Heart right ventricle (tissue), 16 donors: ENCODE measurements at regions not wholly inside any gene's neighbourhood (a gene's known extent, or its start where the extent isn't known, plus 50 kb on each side); places are given as distances from the start of the nearest gene placed in this dataset.

Experiments used
- ATAC-seq, 8 donors: fragments of 200-7000 bp; cut with Tn5 transposase; one replicate each; pipeline ENCODE4 v1.9.1; 2020; ENCODE audit warnings: mild to moderate bottlenecking in 8 of 8, moderate library complexity in 8 of 8, moderate number of reproducible peaks in 1 of 8
- DNase-seq, 2 donors: peaks; one replicate each; pipeline ENCODE4 v3.0.0-alpha.2; 2020
- H3K27ac ChIP-seq, 10 donors: fragments of 200-600 bp; sonication (generic) in 2 of 10; one replicate each; pipeline versions ENCODE4 v1.5.0 to v1.8.0; 2020 to 2022; ENCODE audit warnings: mild to moderate bottlenecking in 3 of 10
- H3K27me3 ChIP-seq, 7 donors: fragments of 200-600 bp; one replicate each; pipeline ENCODE4 v1.8.0; 2021 to 2022; ENCODE audit warnings: mild to moderate bottlenecking in 2 of 7
- H3K36me3 ChIP-seq, 9 donors: fragments of 200-600 bp; sonication (generic) in 1 of 9; one replicate each; pipeline versions ENCODE4 v1.5.0 to v1.8.0; 2020 to 2022; ENCODE audit warnings: mild to moderate bottlenecking in 2 of 9
- H3K4me1 ChIP-seq, 9 donors: fragments of 200-600 bp; sonication (generic) in 1 of 9; one replicate each; pipeline versions ENCODE4 v1.5.0 to v1.8.0; 2020 to 2022; ENCODE audit warnings: mild to moderate bottlenecking in 4 of 9
- H3K4me3 ChIP-seq, 10 donors: fragments of 200-600 bp; sonication (generic) in 2 of 10; one replicate each; pipeline versions ENCODE4 v1.5.0 to v1.8.0; 2020 to 2022; ENCODE audit warnings: mild to moderate bottlenecking in 7 of 10, moderate library complexity in 2 of 10
- H3K9me3 ChIP-seq, 11 donors: fragments of 200-600 bp in 10 of 11; sonication (generic) in 2 of 11; one replicate each; pipeline versions ENCODE4 v1.5.0 to v1.8.0; 2013 to 2022; ENCODE audit warnings: mild to moderate bottlenecking in 2 of 11, control low read depth in 1 of 11, moderate library complexity in 1 of 11
- WGBS, 2 donors: extraction: QIAGEN DNeasy Blood & Tissue Kit; methylation state at CpG; one replicate each; pipeline ENCODE4 v1.1.7; 2013; ENCODE audit warnings: inconsistent platforms in 1 of 2; 5-methylcytosine and 5-hydroxymethylcytosine counted together
- intact Hi-C, 10 donors: fragments of 100-400 bp; cut with DNase I; formaldehyde crosslinking; loops; one replicate each; pipeline versions ENCODE4 v1.11.1 to v1.14.2; 2022
- TF ChIP-seq, protein P1 (sequence below), 9 donors: fragments of 200-600 bp; sonication (generic) in 2 of 9; IDR thresholded peaks; one replicate each; pipeline versions ENCODE4 v1.5.0 to v1.8.0; 2021 to 2022; ENCODE audit warnings: antibody characterized with exemption in 9 of 9, mild to moderate bottlenecking in 5 of 9, moderate library complexity in 1 of 9
- donor health status: Arrhythmogenic right ventricular cardiomyopathy.
- donor health status: ischemic (EF 13 %, LVEDD 7.1; RV severe dilation, severe dysfunction).
- donor health status: healthy with polysubstance abuse.
- donor health status: DM: no; HTN: yes; CAD: no.
- donor health status: DM: no; HTN: no; CAD: no.
- donor health status: ischemic (EF 25% LVEDD 6.9; RV normal size, moderate dysfunction).
- donor health status: ischemic (EF 25% LVEDD 5.7; RV mildly dilated, moderate dysfunction).
- donor health status: healthy.
- donor health status: DM: yes; HTN: yes; CAD: no.
- donor health status: Ischemic cardiomyopathy.
- donor health status: ischemic (EF 35%, LVEDD 5.7; RV mildly dilated, moderate dysfunction).
- donor health status: nonischemic (EF 11% LVEDD 7.7; RV severe dilation, severe dysfunction).
- donor health status: DM: yes; HTN: yes; CAD: no.
- donor health status: PGD.
- donor health status: ischemic (EF 29% LVEDD 5.4; RV normal size, mild dysfunction).
- donor health status: nonischemic (EF 23%, LVEDD 6.1; RV moderate dilation, normal function).

DNA sequence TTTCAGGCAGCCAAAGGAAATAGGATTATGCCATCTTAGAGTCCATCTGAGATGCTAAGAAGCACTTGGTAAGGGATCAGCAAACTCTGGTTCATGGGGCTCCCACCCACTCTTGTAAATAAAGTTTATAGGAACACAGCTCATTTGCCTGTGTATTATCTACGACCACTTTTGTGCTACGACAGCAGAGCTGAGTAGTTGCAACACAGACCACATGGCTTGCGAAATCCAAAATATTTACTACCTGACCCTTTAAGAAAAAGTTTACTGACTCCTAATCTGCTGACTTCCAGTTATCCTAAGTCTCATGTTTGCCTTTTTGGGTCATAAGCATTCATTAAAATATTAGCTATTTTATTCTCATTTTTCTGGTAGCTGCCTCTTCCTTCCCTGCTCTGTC lies 859.0 kb downstream of the QKI start:
- peaks cover 0 to 3% (median 0%) of the 10 kb centered on the region in 9 donors for H3K4me1 ChIP-seq
- H3K4me3 ChIP-seq = no peak overlapping the region
- TF ChIP-seq, protein P1, sequence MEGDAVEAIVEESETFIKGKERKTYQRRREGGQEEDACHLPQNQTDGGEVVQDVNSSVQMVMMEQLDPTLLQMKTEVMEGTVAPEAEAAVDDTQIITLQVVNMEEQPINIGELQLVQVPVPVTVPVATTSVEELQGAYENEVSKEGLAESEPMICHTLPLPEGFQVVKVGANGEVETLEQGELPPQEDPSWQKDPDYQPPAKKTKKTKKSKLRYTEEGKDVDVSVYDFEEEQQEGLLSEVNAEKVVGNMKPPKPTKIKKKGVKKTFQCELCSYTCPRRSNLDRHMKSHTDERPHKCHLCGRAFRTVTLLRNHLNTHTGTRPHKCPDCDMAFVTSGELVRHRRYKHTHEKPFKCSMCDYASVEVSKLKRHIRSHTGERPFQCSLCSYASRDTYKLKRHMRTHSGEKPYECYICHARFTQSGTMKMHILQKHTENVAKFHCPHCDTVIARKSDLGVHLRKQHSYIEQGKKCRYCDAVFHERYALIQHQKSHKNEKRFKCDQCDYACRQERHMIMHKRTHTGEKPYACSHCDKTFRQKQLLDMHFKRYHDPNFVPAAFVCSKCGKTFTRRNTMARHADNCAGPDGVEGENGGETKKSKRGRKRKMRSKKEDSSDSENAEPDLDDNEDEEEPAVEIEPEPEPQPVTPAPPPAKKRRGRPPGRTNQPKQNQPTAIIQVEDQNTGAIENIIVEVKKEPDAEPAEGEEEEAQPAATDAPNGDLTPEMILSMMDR (IDR thresholded peaks at IDR 0.05) = no peak
- intact Hi-C loops = no loop called here
- no peak for DNase-seq
- 86 to 88% methylated on average over 3 of the region's 3 CpGs for WGBS, 2 donors
- H3K36me3 ChIP-seq = no peaks in the 10 kb centered on the region
- H3K9me3 ChIP-seq = peaks cover 0 to 13% (median 0%) of the 10 kb centered on the region in 11 donors
- no peaks in the 10 kb centered on the region for H3K27me3 ChIP-seq
- no peak overlapping the region for H3K27ac ChIP-seq
- ATAC-seq = no peak

DNA sequence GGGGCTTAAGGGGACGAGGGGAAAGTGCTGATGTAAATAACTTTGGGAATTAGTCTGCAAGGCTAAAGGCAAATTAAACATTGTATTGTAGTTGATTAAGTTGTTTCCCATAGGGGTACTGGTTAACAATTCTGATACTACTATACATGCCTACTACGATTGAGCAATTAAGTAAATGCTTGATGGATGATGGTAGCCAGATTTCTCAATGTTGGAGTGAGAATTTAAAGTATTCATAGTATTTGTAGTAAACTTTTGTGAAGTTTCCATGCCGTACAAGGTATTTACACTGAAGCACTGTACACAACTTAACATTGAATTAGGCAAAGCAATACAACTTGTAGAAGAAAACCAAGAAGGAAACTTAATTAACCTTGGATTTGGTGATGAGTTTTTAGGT lies 852.3 kb downstream of the QKI start:
- Histone ChIP-seq H3K36me3 (no peaks in the 10 kb centered on the region), H3K27ac (no peak overlapping the region), H3K27me3 (no peaks in the 10 kb centered on the region), H3K9me3 (no peaks in the 10 kb centered on the region), H3K4me1 (no peaks in the 10 kb centered on the region), H3K4me3 (no peak overlapping the region)
- ATAC-seq (no peak), DNase-seq (no peak)
- TF ChIP-seq, protein P1 (IDR thresholded peaks at IDR 0.05) = no peak
- intact Hi-C loops = no loop called here
- WGBS, 2 donors = 80 to 82% methylated on average over 3 of the region's 3 CpGs

DNA sequence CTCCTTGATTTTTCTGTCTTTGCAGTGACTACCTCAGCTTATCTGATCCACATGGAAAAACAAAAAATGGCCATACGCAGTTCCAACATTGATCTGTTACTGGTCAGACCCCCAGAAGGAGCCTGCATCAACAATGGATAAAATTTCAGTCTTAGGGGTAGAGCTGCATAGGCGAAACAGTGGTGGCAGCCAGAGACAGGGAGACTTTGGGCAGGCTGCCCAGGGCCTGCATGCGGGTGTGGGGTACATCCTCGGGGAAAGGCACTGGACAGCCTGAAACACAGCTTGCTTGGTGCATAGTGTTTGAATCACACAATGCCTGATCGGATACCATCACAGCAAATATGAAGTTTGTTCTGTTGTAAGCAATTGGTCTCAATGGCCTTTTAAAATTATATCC lies 847.8 kb downstream of the QKI start:
- peaks cover 0 to 6% (median 0%) of the 10 kb centered on the region in 11 donors for H3K9me3 ChIP-seq
- DNase-seq (no peak), ATAC-seq (no peak)
- TF ChIP-seq, protein P1 (IDR thresholded peaks at IDR 0.05) = no peak
- H3K36me3 ChIP-seq = no peaks in the 10 kb centered on the region
- H3K4me1 ChIP-seq = no peaks in the 10 kb centered on the region
- intact Hi-C loops = no loop called here
- no peak overlapping the region for H3K4me3 ChIP-seq
- 81 to 84% methylated on average over 5 of the region's 5 CpGs for WGBS, 2 donors
- no peak overlapping the region for H3K27ac ChIP-seq
- no peaks in the 10 kb centered on the region for H3K27me3 ChIP-seq

DNA sequence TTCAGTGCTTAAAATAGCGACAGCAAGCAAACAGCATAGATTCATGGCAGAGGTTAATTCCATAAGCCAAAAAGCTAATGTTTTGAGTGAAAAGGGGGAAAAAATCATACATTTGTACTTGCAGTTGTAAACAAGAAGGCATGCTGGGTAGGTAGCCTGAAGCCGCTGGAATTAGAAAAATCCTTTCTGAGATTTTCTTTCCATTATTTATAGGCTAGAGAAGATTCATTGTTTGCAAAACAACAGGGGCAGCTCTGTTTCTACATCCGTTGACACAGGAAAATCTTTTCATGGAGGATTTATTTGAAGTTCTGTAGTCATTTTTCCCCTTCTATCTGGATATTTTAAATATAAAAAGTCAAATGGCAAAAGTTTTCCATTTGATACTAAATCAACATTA lies 843.9 kb downstream of the QKI start:
- H3K9me3 ChIP-seq = peaks cover 0 to 6% (median 0%) of the 10 kb centered on the region in 11 donors
- intact Hi-C loops = no loop called here
- WGBS, 2 donors = 77 to 84% methylated on average over 3 of the region's 3 CpGs

More for the DNA sequence above, 843.9 kb downstream of the QKI start:
- H3K4me1 ChIP-seq = no peaks in the 10 kb centered on the region
- TF ChIP-seq, protein P1 (IDR thresholded peaks at IDR 0.05) = no peak
- H3K27me3 ChIP-seq = no peaks in the 10 kb centered on the region
- no peak for DNase-seq
- ATAC-seq = no peak
- no peak overlapping the region for H3K27ac ChIP-seq
- no peak overlapping the region for H3K4me3 ChIP-seq
- H3K36me3 ChIP-seq = no peaks in the 10 kb centered on the region
